HG03558 (cell line): ENCODE measurements at regions not wholly inside any gene's neighbourhood (a gene's known extent, or its start where the extent isn't known, plus 50 kb on each side); places are given as distances from the start of the nearest gene placed in this dataset.

Experiments
- ATAC-seq: cut with Tn5 transposase; IDR thresholded peaks from one replicate; pipeline ENCODE4 v1.9.1; 2021; ENCODE audit warnings: moderate number of reproducible peaks; ENCODE audit not compliant: unreplicated experiment; ENCODE audit errors: extremely low read depth

DNA sequence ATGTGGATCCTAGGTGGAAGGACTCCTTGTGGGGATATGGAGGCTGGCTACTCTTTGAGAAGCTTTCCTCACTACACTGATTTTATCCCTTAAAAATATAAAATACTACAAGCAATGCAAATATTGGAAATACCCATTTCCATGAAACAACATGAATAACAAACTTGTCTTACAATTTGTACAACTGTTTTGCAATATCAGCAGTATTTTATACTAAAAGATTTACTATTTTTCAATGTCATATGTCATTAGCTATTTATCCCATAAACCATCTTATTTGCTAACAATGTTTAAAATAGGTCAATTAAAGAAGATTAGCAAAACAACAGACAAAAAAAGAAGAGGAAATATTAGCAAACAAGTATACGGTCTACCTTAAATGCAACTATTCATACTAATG, 1674.1 kb downstream of the PCDH7 start:
- no peak for ATAC-seq

- no peak for ATAC-seq
Measured at GRCh38 chr4:32396507-32397070, 1676.4 kb downstream of the PCDH7 start.

GRCh38 chr4:32400870-32401269, 1680.7 kb downstream of the PCDH7 start:
- ATAC-seq = no peak

DNA sequence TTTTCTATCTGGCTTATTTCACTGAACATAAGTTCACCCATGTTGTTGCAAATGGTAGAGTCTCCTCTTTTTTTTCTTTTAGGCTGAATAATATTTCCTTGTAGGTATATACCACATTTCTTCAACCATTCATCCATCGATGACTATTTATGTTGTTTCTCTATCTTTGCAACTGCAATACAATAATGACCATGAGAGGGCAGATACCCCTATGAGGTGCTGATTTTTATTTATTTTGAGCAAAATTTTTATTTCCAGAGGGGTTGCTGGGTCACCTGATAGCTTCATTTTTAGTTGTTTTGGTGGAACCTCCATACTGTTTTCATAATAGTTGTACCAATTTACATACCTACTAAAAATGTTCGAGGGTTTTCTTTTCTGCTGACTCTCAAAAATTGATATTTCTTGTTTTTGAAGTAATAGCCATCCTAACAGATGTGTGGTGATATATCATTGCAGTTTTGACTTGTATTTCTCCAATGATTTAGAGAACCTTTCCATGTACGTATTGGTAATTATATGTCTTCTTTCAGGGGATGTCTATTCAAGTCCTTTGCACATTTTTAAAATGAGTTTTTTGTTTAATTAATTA, 1697.0 kb downstream of the PCDH7 start:
- ATAC-seq = no peak

GRCh38 chr4:32423267-32423666, 1703.1 kb downstream of the PCDH7 start:
- ATAC-seq = no peak

DNA sequence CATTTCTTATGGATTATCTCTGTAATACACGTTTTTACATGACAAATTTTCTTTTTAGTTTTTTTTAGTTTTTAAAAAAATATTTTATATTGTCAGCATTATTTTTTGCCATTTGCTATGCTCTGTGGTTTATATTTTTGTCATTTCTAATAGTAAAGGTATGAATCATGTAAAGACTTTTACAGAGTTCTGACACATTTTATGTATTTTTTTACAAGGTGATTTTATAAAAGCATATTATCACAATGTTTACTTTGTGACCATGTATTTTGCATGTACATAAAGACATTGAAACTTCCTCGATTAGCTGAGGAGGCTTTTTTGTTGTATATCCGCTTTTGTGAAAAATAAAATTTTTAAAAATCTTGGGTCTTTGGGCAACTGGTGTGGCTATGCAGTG, 1705.1 kb downstream of the PCDH7 start:
- no peak for ATAC-seq

DNA sequence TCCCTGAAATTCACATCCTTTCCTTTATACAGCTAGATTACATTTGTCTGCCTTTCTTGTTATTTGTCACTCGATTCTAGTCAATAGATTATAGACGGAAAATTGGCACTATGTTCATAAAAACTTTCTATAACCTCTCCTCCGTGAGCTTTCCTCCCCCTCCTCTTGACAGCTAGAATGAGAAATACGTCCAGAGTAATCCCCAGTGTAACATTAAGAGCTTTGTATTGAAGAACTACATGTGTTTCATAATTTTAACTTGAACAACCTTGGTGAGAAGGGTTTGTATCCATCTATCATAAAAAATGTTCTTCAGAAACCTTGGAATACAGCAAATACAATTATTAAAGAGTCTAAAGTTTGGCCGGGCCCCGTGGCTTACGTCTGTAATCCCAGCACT, 1707.4 kb downstream of the PCDH7 start:
- no peak for ATAC-seq

DNA sequence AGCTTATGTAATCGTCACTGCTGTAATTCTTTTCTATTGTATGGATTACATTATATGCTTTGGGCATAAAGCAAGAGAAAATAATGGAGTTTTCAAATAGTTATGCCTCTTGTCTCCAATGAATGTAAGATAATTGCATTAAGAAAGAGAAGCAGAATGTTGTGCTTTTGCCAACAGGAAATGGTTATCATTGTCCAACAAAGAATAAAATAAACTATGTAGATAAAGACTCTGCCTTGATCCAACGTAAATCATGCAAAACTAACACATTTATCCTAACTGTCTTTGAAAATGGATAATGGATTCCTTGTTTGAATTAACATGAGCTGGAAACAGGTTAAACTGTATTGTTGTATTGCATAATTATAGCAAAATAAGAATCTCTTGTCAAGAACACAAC, 1709.0 kb downstream of the PCDH7 start:
- no peak for ATAC-seq

DNA sequence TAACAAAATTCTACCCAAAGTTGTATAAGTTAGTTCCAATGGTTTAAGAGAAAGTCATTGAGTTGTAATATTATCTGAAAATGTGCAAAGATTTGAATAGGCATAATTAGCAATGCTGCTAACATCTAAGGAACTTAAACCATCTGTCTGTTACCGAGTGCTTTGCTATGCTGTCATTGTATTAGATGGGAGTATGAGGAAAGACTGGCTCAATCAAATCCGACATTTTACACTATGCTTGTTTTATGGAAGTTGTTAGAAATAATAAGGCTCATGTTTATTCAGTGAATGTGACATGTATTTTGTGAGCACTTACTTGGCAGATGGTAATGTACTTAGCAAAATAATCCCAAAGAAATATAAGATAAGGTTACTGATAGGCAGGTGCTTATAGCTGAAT, 1715.1 kb downstream of the PCDH7 start:
- ATAC-seq = no peak

GRCh38 chr4:32436816-32437215, 1716.6 kb downstream of the PCDH7 start:
- ATAC-seq = no peak

DNA sequence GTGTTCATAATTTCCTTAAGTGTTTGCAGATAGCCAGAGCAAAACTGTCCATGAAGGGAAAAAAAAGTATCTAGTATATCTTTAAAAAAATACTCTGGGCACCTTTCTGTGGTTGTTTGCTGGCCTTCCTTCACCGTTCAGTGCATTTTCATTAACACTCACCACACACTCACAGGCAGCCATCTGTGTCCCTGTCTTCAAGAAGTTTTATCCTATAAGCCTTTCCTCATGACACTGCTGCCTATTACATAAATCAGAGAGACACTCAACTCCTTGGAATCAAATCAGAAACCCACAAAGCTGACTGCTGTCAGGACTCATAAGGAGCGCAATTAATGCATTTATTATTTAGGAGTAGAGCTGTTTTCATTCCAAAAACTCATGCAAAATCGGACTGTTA, 1720.2 kb downstream of the PCDH7 start:
- ATAC-seq = no peak

DNA sequence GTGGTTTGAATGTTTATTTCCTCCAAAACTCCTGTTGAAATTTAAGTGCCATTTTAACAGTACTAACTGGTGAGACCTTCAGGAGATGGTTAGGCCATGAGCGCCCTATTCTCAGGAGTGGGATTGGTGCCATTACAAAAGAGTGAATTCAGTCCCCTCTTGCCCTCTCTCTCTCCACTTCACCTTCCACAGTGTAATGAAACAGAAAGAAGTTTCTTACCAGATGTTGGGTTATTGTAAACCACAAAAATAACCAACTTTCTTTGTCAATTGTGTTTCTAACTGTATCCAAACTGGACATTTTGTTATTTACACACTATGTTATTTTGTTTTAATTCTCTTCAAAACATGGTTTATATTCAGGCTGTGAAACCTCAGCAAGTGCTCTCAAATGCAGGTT, 1734.3 kb downstream of the PCDH7 start:
- no peak for ATAC-seq

GRCh38 chr4:32455231-32455630, 1735.1 kb downstream of the PCDH7 start:
- no peak for ATAC-seq

- no peak for ATAC-seq
Measured at GRCh38 chr4:32460972-32461371, 1740.8 kb downstream of the PCDH7 start.

DNA sequence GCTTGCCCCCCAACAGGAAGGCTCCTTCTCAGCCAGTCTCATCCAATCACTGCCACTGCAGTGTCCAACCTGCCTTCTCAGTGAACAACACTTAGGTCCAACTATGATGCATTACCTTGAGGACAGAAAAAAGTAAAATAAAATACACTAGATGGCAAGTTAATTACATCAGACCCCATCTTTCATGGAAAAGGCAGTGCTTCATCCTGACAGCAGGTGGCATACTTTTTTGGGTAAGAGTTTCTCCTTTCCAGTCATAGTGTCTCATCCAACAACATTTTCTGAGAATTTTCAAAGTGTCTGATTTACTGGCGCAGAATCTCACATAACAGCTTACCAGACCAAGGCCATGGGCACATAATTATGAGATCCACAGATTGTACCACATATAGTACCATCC, 1742.8 kb downstream of the PCDH7 start:
- ATAC-seq = no peak

- ATAC-seq = no peak
Measured at GRCh38 chr4:32470087-32470585, 1750.0 kb downstream of the PCDH7 start.

DNA sequence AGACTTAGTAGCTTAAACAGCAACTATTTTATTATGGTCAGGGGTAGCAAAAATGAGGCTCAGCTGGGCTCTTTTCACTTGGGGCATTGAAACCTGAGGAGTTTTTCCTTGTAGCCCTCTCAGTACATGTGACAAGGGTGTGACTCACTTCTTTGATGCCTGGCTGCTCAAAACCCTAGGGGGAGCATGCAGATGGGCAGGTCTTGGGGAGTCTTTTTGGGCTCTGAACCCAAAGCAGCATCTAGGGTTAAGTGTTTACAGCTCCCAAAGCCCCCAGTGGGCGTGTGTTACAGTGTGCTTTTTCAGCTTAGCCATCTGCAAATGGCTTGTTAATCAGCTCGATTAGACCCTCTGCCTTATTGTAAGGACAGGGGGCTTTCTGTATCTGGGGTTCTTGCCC, 1752.7 kb downstream of the PCDH7 start:
- no peak for ATAC-seq

DNA sequence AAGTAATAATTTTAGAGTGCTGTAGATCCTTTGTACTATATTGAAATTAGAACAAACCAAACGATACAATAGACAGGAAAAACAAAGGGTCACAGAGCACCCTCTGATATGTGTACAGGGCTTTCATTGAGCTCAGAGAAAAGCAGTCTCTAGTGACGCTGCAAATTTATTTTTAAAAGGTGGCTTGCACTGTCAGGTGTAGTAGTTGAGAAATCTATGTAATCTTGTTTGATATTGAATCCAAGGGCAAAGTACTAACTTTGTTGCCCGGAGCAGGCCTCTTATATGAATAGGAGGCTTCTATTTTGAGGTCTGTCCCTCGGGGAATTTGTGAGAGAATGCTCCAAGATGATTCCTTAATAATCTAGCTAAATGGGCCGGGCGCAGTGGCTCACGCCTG, 1755.5 kb downstream of the PCDH7 start:
- ATAC-seq = no peak

DNA sequence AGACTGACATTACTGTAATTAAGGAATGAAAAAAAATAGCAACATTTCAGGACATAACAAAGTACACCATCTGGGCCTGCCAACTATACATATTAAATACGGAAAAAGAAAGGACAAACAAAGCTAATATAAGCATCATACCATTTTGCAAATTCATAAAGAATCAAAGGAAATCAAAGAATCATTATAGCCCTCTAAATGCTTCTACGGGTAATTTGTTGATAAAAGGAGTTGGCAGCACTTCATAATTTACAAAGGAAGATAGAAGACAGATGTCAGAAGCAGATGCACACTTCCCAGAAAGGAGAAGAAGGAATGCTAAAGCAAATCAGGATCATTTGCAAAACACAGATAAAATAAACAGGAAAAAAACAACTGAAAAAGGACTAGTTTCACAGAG, 1757.3 kb downstream of the PCDH7 start:
- no peak for ATAC-seq

GRCh38 chr4:32485956-32486355, 1765.8 kb downstream of the PCDH7 start:
- no peak for ATAC-seq

DNA sequence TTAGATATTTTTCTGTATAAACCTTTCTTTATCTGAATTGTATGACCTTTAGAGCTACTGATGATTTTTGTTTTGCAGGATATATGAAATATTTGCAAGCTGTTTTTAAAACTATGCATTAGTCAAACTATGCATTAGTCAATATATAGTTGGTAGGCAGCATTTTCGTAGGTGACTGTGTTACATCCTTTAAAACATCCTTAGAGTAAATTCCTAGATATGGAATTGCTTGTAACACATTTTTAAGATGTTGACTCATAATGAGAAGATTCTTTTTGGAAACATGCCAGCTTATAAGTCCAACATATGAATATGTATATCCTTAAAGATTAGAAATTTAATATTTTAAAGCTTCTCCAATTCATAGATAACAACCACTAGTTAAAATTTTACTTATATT, 1768.5 kb downstream of the PCDH7 start:
- ATAC-seq = no peak

DNA sequence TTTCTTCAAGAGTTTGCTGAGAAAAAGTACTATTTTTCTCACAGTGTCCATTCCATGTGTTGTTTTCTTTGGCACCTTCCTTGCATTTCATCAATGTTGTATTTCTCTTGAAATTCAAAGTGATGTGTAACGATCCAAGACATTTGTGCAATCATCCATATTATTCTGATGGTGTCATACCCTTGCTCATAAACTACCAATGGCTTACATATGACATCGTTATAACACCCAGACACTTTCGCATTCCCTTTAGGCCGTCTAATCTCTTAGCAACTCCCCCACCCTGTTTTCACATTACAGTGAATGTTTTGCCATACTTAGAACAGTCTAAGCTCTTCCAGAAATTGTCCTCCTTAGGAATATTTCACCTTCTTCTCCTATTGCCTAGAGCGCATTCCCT, 1779.0 kb downstream of the PCDH7 start:
- ATAC-seq = no peak
